ENCODE measurements at regions not wholly inside any gene's neighbourhood (a gene's known extent, or its start where the extent isn't known, plus 50 kb on each side); places are given as distances from the start of the nearest gene placed in this dataset.

- Mint-ChIP-seq H3K36me3 (ENCODE audit: low read depth, unreplicated experiment) (peaks cover 6% of the 10 kb centered on the region), H3K27ac (ENCODE audit: unreplicated experiment) (no peak overlapping the region), H3K4me3 (ENCODE audit: unreplicated experiment) (no peak overlapping the region), H3K27me3 (ENCODE audit: unreplicated experiment) (peaks cover 2% of the 10 kb centered on the region), H3K9me3 (ENCODE audit: unreplicated experiment) (no peaks in the 10 kb centered on the region), H3K4me1 (ENCODE audit: unreplicated experiment) (peaks cover 5% of the 10 kb centered on the region)
- no peak for TF ChIP-seq CTCF (IDR thresholded peaks at IDR 0.05; ENCODE audit: unreplicated experiment)
- no peak for DNase-seq (ENCODE audit: low spot score)
Measured at GRCh38 chr12:124203176-124203575, 91.7 kb upstream of the RFLNA start.

- Mint-ChIP-seq H3K27me3 (ENCODE audit: unreplicated experiment) (peaks cover 1% of the 10 kb centered on the region), H3K27ac (ENCODE audit: unreplicated experiment) (no peak overlapping the region), H3K4me3 (ENCODE audit: unreplicated experiment) (no peak overlapping the region), H3K4me1 (ENCODE audit: unreplicated experiment) (peaks cover 5% of the 10 kb centered on the region), H3K9me3 (ENCODE audit: unreplicated experiment) (no peaks in the 10 kb centered on the region), H3K36me3 (ENCODE audit: low read depth, unreplicated experiment) (peaks cover 6% of the 10 kb centered on the region)
- TF ChIP-seq CTCF (IDR thresholded peaks at IDR 0.05; ENCODE audit: unreplicated experiment) = no peak
- no peak for DNase-seq (ENCODE audit: low spot score)
Measured at GRCh38 chr12:124205405-124205804, 89.5 kb upstream of the RFLNA start.

- no peaks in the 10 kb centered on the region for H3K4me1 Mint-ChIP-seq (ENCODE audit: unreplicated experiment)
- H3K9me3 Mint-ChIP-seq (ENCODE audit: unreplicated experiment) = no peaks in the 10 kb centered on the region
- H3K36me3 Mint-ChIP-seq (ENCODE audit: low read depth, unreplicated experiment) = no peaks in the 10 kb centered on the region
- no peak for DNase-seq (ENCODE audit: low spot score)
- no peak overlapping the region for H3K4me3 Mint-ChIP-seq (ENCODE audit: unreplicated experiment)
- no peak for TF ChIP-seq CTCF (IDR thresholded peaks at IDR 0.05; ENCODE audit: unreplicated experiment)
- H3K27me3 Mint-ChIP-seq (ENCODE audit: unreplicated experiment) = no peaks in the 10 kb centered on the region
- H3K27ac Mint-ChIP-seq (ENCODE audit: unreplicated experiment) = no peak overlapping the region
Measured at GRCh38 chr12:124207049-124207448, 87.8 kb upstream of the RFLNA start.

- H3K9me3 Mint-ChIP-seq (ENCODE audit: unreplicated experiment) = no peaks in the 10 kb centered on the region
- no peak for TF ChIP-seq CTCF (IDR thresholded peaks at IDR 0.05; ENCODE audit: unreplicated experiment)
- DNase-seq (ENCODE audit: low spot score) = no peak
- no peaks in the 10 kb centered on the region for H3K27me3 Mint-ChIP-seq (ENCODE audit: unreplicated experiment)
- H3K36me3 Mint-ChIP-seq (ENCODE audit: low read depth, unreplicated experiment) = no peaks in the 10 kb centered on the region
- no peak overlapping the region for H3K27ac Mint-ChIP-seq (ENCODE audit: unreplicated experiment)
- no peaks in the 10 kb centered on the region for H3K4me1 Mint-ChIP-seq (ENCODE audit: unreplicated experiment)
- H3K4me3 Mint-ChIP-seq (ENCODE audit: unreplicated experiment) = no peak overlapping the region
Measured at GRCh38 chr12:124207617-124208016, 87.3 kb upstream of the RFLNA start.

GRCh38 chr12:124208489-124208888, 86.4 kb upstream of the RFLNA start:
- no peak for DNase-seq (ENCODE audit: low spot score)
- Mint-ChIP-seq H3K27ac (ENCODE audit: unreplicated experiment) (no peak overlapping the region), H3K4me1 (ENCODE audit: unreplicated experiment) (no peaks in the 10 kb centered on the region), H3K36me3 (ENCODE audit: low read depth, unreplicated experiment) (peaks cover 2% of the 10 kb centered on the region), H3K27me3 (ENCODE audit: unreplicated experiment) (no peaks in the 10 kb centered on the region), H3K4me3 (ENCODE audit: unreplicated experiment) (no peak overlapping the region), H3K9me3 (ENCODE audit: unreplicated experiment) (peaks cover 2% of the 10 kb centered on the region)
- TF ChIP-seq CTCF (IDR thresholded peaks at IDR 0.05; ENCODE audit: unreplicated experiment) = no peak

Measured in endothelial cell (in vitro differentiated cells).